HG02852 (cell line): ENCODE measurements at regions not wholly inside any gene's neighbourhood (a gene's known extent, or its start where the extent isn't known, plus 50 kb on each side); places are given as distances from the start of the nearest gene placed in this dataset.

ENCODE experiments used
- ATAC-seq: cut with Tn5 transposase; IDR thresholded peaks from one replicate; pipeline ENCODE4 v1.9.1; 2021; ENCODE audit warnings: mild to moderate bottlenecking, moderate library complexity; ENCODE audit not compliant: unreplicated experiment

GRCh38 chr3:159123877-159124276, 322.0 kb downstream of the MFSD1 start:
- no peak for ATAC-seq

- no peak for ATAC-seq
Measured at GRCh38 chr3:159126261-159127020, 324.6 kb downstream of the MFSD1 start.

- ATAC-seq: no peak
Measured at GRCh38 chr3:159127021-159127392, 325.2 kb downstream of the MFSD1 start.

GRCh38 chr3:159128628-159129027, 326.8 kb downstream of the MFSD1 start:
- ATAC-seq: no peak

- ATAC-seq: no peak
Measured at GRCh38 chr3:159130108-159130507, 328.3 kb downstream of the MFSD1 start.

- ATAC-seq: no peak
Measured at GRCh38 chr3:159131376-159131775, 329.5 kb downstream of the MFSD1 start.

GRCh38 chr3:159137949-159138348, 336.1 kb downstream of the MFSD1 start:
- no peak for ATAC-seq

GRCh38 chr3:159139326-159139725, 337.5 kb downstream of the MFSD1 start:
- ATAC-seq: no peak

GRCh38 chr3:159144472-159144871, 342.6 kb downstream of the MFSD1 start:
- ATAC-seq: no peak

- ATAC-seq: no peak
Measured at GRCh38 chr3:159144891-159145290, 343.0 kb downstream of the MFSD1 start.

- ATAC-seq: no peak
Measured at GRCh38 chr3:159146392-159146791, 344.5 kb downstream of the MFSD1 start.

- no peak for ATAC-seq
Measured at GRCh38 chr3:159146856-159147435, 345.1 kb downstream of the MFSD1 start.

- ATAC-seq: no peak
Measured at GRCh38 chr3:159147813-159148212, 346.0 kb downstream of the MFSD1 start.

GRCh38 chr3:159148466-159148865, 346.6 kb downstream of the MFSD1 start:
- ATAC-seq: no peak

GRCh38 chr3:159149131-159149530, 347.3 kb downstream of the MFSD1 start:
- no peak for ATAC-seq

- ATAC-seq: no peak
Measured at GRCh38 chr3:159149633-159150032, 347.8 kb downstream of the MFSD1 start.

- no peak for ATAC-seq
Measured at GRCh38 chr3:159150180-159150579, 348.3 kb downstream of the MFSD1 start.

- no peak for ATAC-seq
Measured at GRCh38 chr3:159151130-159151529, 349.3 kb downstream of the MFSD1 start.

GRCh38 chr3:159157275-159157674, 355.4 kb downstream of the MFSD1 start:
- ATAC-seq: no peak

- no peak for ATAC-seq
Measured at GRCh38 chr3:159158213-159158612, 356.4 kb downstream of the MFSD1 start.

GRCh38 chr3:159158801-159159200, 356.9 kb downstream of the MFSD1 start:
- no peak for ATAC-seq

- no peak for ATAC-seq
Measured at GRCh38 chr3:159159546-159159945, 357.7 kb downstream of the MFSD1 start.

GRCh38 chr3:159163656-159164055, 361.8 kb downstream of the MFSD1 start:
- ATAC-seq: no peak
